OCI-LY1 (cell line): ENCODE measurements at regions not wholly inside any gene's neighbourhood (a gene's known extent, or its start where the extent isn't known, plus 50 kb on each side); places are given as distances from the start of the nearest gene placed in this dataset.

Experiments used
- H2AFZ ChIP-seq: fragments of 200-600 bp; sonication (generic), shearing (Covaris generic); 2 replicates; pipeline ENCODE4 v1.6.0; 2014; ENCODE audit warnings: antibody characterized with exemption, mild to moderate bottlenecking, low read length
- H3F3A ChIP-seq: fragments of 200-600 bp; sonication (generic), shearing (Covaris generic); 2 replicates; pipeline ENCODE4 v1.6.0; 2014; ENCODE audit warnings: mild to moderate bottlenecking, antibody characterized with exemption, low read length, moderate library complexity; ENCODE audit not compliant: insufficient read depth
- H3K27ac ChIP-seq: fragments of 200-600 bp; sonication (generic); 2 replicates; pipeline ENCODE4 v1.5.1; 2014; ENCODE audit warnings: low read length, mixed run types, mild to moderate bottlenecking, low read depth; ENCODE audit not compliant: poor library complexity, severe bottlenecking
- H3K27me3 ChIP-seq: fragments of 200-600 bp; sonication (generic); 2 replicates; pipeline ENCODE4 v1.6.0; 2014; ENCODE audit warnings: antibody characterized with exemption, mild to moderate bottlenecking, low read length, moderate library complexity; ENCODE audit not compliant: insufficient read depth
- H3K36me3 ChIP-seq: fragments of 200-600 bp; sonication (generic); 2 replicates; pipeline ENCODE4 v1.6.1; 2014; ENCODE audit warnings: mild to moderate bottlenecking, antibody characterized with exemption, low read length, moderate library complexity, mixed read lengths; ENCODE audit not compliant: insufficient read depth
- H3K4me1 ChIP-seq: fragments of 200-600 bp; sonication (generic); 2 replicates; pipeline ENCODE4 v1.5.1; 2014; ENCODE audit warnings: mild to moderate bottlenecking, low read length, moderate library complexity; ENCODE audit not compliant: insufficient read depth, severe bottlenecking
- H3K4me2 ChIP-seq: fragments of 200-600 bp; sonication (generic), shearing (Covaris generic); 2 replicates; pipeline ENCODE4 v1.6.1; 2014; ENCODE audit warnings: low read length
- H3K4me3 ChIP-seq: fragments of 200-600 bp; sonication (generic); 2 replicates; pipeline ENCODE4 v1.5.1; 2014; ENCODE audit warnings: low read length, low read depth, mild to moderate bottlenecking, mixed read lengths; ENCODE audit not compliant: poor library complexity, severe bottlenecking
- H3K79me2 ChIP-seq: fragments of 200-600 bp; shearing (Covaris generic); 2 replicates; pipeline ENCODE4 v1.6.1; 2016; ENCODE audit warnings: mixed run types, low read length, mixed read lengths; ENCODE audit not compliant: insufficient read depth
- H3K9ac ChIP-seq: fragments of 200-600 bp; sonication (generic), shearing (Covaris generic); 2 replicates; pipeline ENCODE4 v1.6.1; 2014; ENCODE audit warnings: mild to moderate bottlenecking, low read length, mixed read lengths
- H3K9me2 ChIP-seq: fragments of 200-600 bp; sonication (generic), shearing (Covaris generic); 2 replicates; pipeline ENCODE4 v1.6.1; 2014; ENCODE audit warnings: low read depth, mild to moderate bottlenecking, low read length, mixed read lengths
- H3K9me3 ChIP-seq: fragments of 200-600 bp; shearing (Covaris generic); 2 replicates; pipeline ENCODE4 v1.6.1; 2014; ENCODE audit warnings: low read length, mixed read lengths
- H4K20me1 ChIP-seq: fragments of 200-600 bp; sonication (generic), shearing (Covaris generic); 2 replicates; pipeline ENCODE4 v1.6.0; 2016; ENCODE audit warnings: mild to moderate bottlenecking, low read length; ENCODE audit not compliant: insufficient read depth
- EZH2 ChIP-seq: fragments of 200-600 bp; sonication (generic), shearing (Covaris generic); IDR thresholded peaks from 2 replicates; pipeline ENCODE4 v1.8.0; 2017; ENCODE audit warnings: borderline replicate concordance, mixed run types, mild to moderate bottlenecking, antibody characterized with exemption, low read length, moderate library complexity, mixed read lengths
- TF ChIP-seq, protein P1 (sequence below): fragments of 200-600 bp; sonication (generic), shearing (Covaris generic); IDR thresholded peaks from 2 replicates; pipeline ENCODE4 v1.5.1; 2017; ENCODE audit warnings: mild to moderate bottlenecking, antibody characterized with exemption, low read length, moderate library complexity, mixed read lengths

DNA sequence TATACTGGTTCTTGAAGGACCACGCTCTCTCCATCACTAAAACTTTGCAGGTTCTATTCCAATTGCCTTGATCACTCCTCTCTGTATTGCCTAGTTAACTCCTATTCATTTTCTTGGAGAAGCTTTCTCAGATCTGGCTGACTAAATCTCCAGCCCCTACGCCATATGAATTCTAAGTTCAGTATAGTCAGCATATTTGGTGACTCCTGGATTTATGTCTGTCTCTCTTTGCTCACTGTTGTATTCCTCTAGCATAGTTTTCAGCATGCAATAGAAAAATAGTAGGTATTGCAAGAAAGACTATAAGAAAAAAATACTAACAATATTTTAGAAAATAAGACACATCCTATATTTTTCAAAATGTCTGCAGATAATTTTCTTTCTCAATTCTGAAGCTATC is 579.7 kb downstream of the CDH11 start:
- Histone ChIP-seq H3K9ac (no peak overlapping the region), H3K79me2 (no peaks in the 10 kb centered on the region), H3K4me1 (peaks cover 11% of the 10 kb centered on the region), H4K20me1 (no peaks in the 10 kb centered on the region), H3K27ac (no peak overlapping the region), H3K9me3 (no peaks in the 10 kb centered on the region), H2AFZ (no peak overlapping the region), H3K27me3 (no peaks in the 10 kb centered on the region), H3K4me2 (no peak overlapping the region), H3K36me3 (no peaks in the 10 kb centered on the region), H3K9me2 (no peaks in the 10 kb centered on the region), H3K4me3 (no peak overlapping the region), H3F3A (no peaks in the 10 kb centered on the region)
- no peak for TF ChIP-seq EZH2

DNA sequence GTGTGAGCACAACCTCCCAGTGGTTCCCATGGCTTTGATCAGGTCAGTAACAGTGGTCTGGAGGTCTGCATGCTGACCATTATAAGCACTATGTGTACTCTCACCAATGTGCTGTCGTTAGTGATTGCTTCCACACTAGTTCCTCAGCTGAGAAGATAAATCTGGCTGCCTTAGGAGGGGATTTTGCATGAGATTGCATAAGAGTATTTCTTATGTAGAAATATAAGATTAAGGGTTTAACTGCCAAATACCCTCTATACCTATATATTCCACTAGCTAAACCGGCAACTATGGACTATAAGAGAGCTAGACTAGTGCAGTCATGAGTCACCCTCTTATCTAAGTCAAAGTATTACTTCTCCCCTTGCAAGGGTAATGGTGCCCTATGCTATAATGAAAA is 580.2 kb downstream of the CDH11 start:
- peaks cover 11% of the 10 kb centered on the region for H3K4me1 ChIP-seq
- TF ChIP-seq EZH2: no peak
- TF ChIP-seq, protein P1, sequence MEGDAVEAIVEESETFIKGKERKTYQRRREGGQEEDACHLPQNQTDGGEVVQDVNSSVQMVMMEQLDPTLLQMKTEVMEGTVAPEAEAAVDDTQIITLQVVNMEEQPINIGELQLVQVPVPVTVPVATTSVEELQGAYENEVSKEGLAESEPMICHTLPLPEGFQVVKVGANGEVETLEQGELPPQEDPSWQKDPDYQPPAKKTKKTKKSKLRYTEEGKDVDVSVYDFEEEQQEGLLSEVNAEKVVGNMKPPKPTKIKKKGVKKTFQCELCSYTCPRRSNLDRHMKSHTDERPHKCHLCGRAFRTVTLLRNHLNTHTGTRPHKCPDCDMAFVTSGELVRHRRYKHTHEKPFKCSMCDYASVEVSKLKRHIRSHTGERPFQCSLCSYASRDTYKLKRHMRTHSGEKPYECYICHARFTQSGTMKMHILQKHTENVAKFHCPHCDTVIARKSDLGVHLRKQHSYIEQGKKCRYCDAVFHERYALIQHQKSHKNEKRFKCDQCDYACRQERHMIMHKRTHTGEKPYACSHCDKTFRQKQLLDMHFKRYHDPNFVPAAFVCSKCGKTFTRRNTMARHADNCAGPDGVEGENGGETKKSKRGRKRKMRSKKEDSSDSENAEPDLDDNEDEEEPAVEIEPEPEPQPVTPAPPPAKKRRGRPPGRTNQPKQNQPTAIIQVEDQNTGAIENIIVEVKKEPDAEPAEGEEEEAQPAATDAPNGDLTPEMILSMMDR: no peak
- no peaks in the 10 kb centered on the region for H3K79me2 ChIP-seq
- H4K20me1 ChIP-seq: no peaks in the 10 kb centered on the region
- no peak overlapping the region for H2AFZ ChIP-seq
- no peak overlapping the region for H3K9ac ChIP-seq
- no peaks in the 10 kb centered on the region for H3K9me2 ChIP-seq
- no peaks in the 10 kb centered on the region for H3F3A ChIP-seq
- no peak overlapping the region for H3K27ac ChIP-seq
- no peaks in the 10 kb centered on the region for H3K36me3 ChIP-seq
- no peaks in the 10 kb centered on the region for H3K27me3 ChIP-seq
- no peaks in the 10 kb centered on the region for H3K9me3 ChIP-seq
- no peak overlapping the region for H3K4me3 ChIP-seq
- H3K4me2 ChIP-seq: no peak overlapping the region

DNA sequence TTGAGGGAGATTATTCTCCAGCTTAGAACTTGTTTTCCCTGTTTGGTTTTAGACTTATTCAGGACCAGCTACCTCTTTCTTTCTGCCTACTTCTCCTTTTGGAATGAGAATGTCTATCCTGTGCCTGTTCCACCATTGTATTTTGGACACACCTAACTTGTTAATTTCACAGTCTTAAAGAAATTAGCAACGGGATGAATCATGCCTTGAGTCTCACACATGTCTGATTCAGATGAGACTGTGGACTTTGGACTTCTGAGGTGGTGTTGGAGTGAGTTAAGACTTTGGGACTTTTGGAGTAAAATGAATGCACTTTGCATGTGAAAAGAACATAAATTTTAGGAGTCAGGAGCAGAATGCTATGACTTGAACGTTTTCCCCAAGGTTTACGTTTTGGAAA is 581.4 kb downstream of the CDH11 start:
- H3K9me3 ChIP-seq: no peaks in the 10 kb centered on the region
- no peak overlapping the region for H3K4me3 ChIP-seq
- no peaks in the 10 kb centered on the region for H3K79me2 ChIP-seq

More for the DNA sequence above, 581.4 kb downstream of the CDH11 start:
- H2AFZ ChIP-seq: no peak overlapping the region
- H3K9ac ChIP-seq: no peak overlapping the region
- H3F3A ChIP-seq: no peaks in the 10 kb centered on the region
- H3K9me2 ChIP-seq: no peaks in the 10 kb centered on the region
- H3K27me3 ChIP-seq: no peaks in the 10 kb centered on the region
- TF ChIP-seq, protein P1: no peak
- TF ChIP-seq EZH2: no peak
- no peaks in the 10 kb centered on the region for H4K20me1 ChIP-seq
- H3K4me1 ChIP-seq: peaks cover 11% of the 10 kb centered on the region
- H3K36me3 ChIP-seq: no peaks in the 10 kb centered on the region
- no peak overlapping the region for H3K4me2 ChIP-seq
- no peak overlapping the region for H3K27ac ChIP-seq
